Neural crest cell (in vitro differentiated cells): ENCODE measurements at regions not wholly inside any gene's neighbourhood (a gene's known extent, or its start where the extent isn't known, plus 50 kb on each side); places are given as distances from the start of the nearest gene placed in this dataset.

Source experiments
- DNase-seq: peaks from one replicate; pipeline ENCODE4 v3.0.0; 2021; ENCODE audit warnings: low read depth, mixed read lengths, low spot score
- H3K27ac Mint-ChIP-seq: one replicate; pipeline ENCODE4 v1.8.0; 2021; ENCODE audit warnings: mild to moderate bottlenecking, mixed read lengths; ENCODE audit not compliant: unreplicated experiment
- H3K27me3 Mint-ChIP-seq: 2 replicates; pipeline ENCODE4 v1.8.0; 2021; ENCODE audit warnings: low read depth, mild to moderate bottlenecking, mixed read lengths
- H3K36me3 Mint-ChIP-seq: 2 replicates; pipeline ENCODE4 v1.8.0; 2021; ENCODE audit warnings: low read depth, mild to moderate bottlenecking, mixed read lengths
- H3K4me1 Mint-ChIP-seq: 2 replicates; pipeline ENCODE4 v1.8.0; 2021; ENCODE audit warnings: mixed read lengths
- H3K4me3 Mint-ChIP-seq: one replicate; pipeline ENCODE4 v1.8.0; 2021; ENCODE audit warnings: mild to moderate bottlenecking, mixed read lengths
- H3K9me3 Mint-ChIP-seq: 2 replicates; pipeline ENCODE4 v1.8.0; 2021; ENCODE audit warnings: mixed read lengths
- TF ChIP-seq, protein P1 (sequence below): fragments of 200-600 bp; sonication (generic); conservative IDR thresholded peaks from 2 replicates; pipeline ENCODE4 v1.5.0; 2021; ENCODE audit warnings: antibody characterized with exemption, mild to moderate bottlenecking

DNA sequence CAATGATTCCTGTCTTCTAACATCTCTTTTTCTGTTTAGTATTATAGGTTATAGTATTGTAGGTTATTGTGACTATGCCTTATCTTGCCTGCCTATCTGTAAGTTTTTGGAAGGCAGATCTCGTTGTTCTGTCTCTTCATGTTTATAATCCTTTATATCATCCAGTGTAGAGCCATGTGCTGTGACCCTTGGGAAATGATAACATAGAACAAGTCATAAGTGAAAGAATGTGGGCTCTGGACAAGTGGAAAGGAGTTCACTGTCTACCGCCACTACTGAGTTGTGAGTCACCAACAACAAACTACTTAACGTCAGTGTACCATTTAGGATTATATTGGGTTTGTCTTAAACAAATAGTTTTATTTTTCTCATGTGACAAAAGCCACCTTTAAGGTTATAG, 139.3 kb downstream of the LYPLAL1 start:
- Mint-ChIP-seq H3K9me3 (peaks cover 15% of the 10 kb centered on the region), H3K4me1 (no peaks in the 10 kb centered on the region), H3K4me3 (no peak overlapping the region), H3K27me3 (no peaks in the 10 kb centered on the region), H3K27ac (no peak overlapping the region), H3K36me3 (peaks cover 26% of the 10 kb centered on the region)
- TF ChIP-seq, protein P1, sequence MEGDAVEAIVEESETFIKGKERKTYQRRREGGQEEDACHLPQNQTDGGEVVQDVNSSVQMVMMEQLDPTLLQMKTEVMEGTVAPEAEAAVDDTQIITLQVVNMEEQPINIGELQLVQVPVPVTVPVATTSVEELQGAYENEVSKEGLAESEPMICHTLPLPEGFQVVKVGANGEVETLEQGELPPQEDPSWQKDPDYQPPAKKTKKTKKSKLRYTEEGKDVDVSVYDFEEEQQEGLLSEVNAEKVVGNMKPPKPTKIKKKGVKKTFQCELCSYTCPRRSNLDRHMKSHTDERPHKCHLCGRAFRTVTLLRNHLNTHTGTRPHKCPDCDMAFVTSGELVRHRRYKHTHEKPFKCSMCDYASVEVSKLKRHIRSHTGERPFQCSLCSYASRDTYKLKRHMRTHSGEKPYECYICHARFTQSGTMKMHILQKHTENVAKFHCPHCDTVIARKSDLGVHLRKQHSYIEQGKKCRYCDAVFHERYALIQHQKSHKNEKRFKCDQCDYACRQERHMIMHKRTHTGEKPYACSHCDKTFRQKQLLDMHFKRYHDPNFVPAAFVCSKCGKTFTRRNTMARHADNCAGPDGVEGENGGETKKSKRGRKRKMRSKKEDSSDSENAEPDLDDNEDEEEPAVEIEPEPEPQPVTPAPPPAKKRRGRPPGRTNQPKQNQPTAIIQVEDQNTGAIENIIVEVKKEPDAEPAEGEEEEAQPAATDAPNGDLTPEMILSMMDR, result no peak
- DNase-seq, result no peak

DNA sequence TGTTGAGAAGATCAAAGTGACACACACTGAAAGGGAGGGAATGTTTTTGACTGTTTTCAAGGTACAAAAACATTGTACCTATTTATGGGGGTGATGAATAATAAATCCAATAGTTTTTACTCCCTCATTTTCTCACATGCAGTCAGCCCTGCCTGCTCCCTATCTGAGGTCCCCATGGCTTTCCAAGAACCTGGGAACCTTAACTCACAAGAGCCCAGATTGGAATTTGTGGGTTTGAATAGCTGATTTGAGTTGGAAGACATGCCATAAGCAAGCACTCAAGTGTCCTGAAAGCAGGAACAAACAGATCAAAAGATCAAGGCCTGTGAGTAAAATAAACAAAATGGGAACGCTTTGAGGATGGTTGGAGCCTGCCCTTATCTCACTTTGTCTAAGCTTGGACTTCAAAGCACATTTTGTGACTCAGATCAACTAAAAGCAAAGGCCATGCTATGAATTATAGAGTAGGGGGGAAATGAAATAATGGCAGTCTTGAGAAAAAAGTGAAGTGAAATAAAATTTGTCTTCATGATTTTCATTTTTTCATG, 136.6 kb downstream of the LYPLAL1 start:
- Mint-ChIP-seq H3K27me3 (no peaks in the 10 kb centered on the region), H3K4me3 (no peak overlapping the region), H3K36me3 (peaks cover 26% of the 10 kb centered on the region), H3K9me3 (peaks cover 18% of the 10 kb centered on the region), H3K27ac (no peak overlapping the region), H3K4me1 (no peaks in the 10 kb centered on the region)
- DNase-seq, result no peak
- TF ChIP-seq, protein P1, result no peak

DNA sequence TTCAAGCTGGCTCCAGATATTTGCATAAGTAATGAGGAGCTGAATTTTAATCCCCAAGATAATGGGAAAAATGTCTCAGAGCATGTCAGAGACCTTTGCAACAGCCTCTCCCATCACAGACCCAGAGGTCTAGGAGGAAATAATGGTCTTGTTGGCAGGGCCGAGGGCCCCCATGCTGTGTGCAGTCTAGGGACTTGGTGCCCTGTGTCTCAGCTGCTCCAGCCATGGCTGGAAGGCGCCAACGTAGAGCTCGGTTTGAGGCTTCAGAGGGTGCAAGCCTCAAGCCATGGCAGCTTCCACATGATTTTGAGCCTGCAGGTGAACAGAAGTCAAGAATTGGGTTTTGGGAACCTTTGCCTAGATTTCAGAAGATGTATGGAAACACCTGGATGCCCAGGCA, 134.7 kb downstream of the LYPLAL1 start:
- peaks cover 20% of the 10 kb centered on the region for H3K9me3 Mint-ChIP-seq
- H3K27ac Mint-ChIP-seq, result no peak overlapping the region
- H3K36me3 Mint-ChIP-seq, result peaks cover 26% of the 10 kb centered on the region
- TF ChIP-seq, protein P1, result no peak
- DNase-seq, result no peak
- no peaks in the 10 kb centered on the region for H3K4me1 Mint-ChIP-seq
- H3K27me3 Mint-ChIP-seq, result no peaks in the 10 kb centered on the region
- H3K4me3 Mint-ChIP-seq, result no peak overlapping the region

DNA sequence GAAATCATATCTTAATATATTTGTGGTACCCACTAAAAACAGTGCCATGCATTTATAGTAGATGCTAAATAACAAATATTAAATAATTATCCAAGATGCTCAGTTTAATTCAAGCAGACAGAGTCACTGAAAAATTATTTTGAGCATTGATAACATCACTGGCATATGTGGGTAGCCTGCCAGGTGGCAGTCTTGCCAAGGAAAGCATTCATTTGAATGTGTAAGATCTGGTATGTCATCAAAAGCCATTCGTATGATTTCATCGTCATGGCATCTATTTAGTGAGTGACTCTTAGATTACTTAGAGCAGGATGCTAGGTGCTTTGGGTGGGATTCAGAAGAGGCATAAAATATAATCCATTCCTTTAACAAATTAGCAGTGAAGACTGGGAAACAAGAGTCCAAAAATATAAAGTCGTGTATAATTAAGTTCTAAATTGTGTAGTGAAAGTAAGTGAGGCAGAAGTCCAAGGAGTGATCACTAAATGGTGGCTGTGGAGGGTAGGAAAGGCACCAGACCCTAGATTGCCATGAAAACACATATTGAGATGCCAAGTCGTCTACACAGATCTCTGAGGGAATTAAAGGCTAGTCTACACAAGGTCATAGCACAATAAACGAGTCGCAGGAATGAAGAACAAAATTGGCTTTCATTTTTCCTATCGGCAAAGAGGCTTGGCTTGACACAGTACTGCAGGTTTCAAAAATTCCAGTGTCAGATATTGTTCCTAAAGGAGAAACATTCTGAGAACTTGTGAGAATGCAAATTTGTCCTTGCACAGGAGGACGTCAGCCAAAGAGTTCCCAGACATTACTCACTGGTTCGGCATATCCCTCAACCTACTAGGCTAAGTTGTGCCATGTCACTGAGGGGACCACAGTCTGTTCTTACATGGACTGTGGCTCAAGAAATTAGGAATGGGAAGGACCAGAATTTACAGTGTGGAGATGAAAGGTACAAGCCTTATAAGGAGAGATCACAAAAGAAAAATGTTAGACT, 130.8 kb downstream of the LYPLAL1 start:
- DNase-seq, result no peak
- no peaks in the 10 kb centered on the region for H3K4me1 Mint-ChIP-seq
- no peak overlapping the region for H3K4me3 Mint-ChIP-seq

DNA sequence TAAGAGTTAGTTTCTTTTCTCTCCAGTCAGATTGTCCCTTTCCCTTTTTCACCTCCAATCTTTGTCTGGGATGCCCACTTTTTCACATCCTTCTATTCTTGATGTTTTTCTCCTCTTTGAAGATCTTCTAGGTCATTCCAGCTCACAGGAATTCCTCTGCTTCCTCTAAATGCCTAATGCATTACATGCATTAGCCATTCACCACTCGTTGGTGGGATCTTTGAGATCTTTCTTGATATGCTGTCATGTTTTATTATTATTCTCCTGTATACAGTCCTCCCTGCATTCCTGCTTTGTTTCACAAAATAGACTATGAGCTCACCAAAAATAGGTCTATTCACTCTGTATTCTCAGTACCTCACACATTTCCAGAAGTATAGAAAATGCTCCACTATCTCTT, 129.0 kb downstream of the LYPLAL1 start:
- no peak overlapping the region for H3K27ac Mint-ChIP-seq
- TF ChIP-seq, protein P1, result no peak
- H3K4me3 Mint-ChIP-seq, result no peak overlapping the region
- no peak for DNase-seq
- peaks cover 10% of the 10 kb centered on the region for H3K9me3 Mint-ChIP-seq
- H3K27me3 Mint-ChIP-seq, result no peaks in the 10 kb centered on the region
- no peaks in the 10 kb centered on the region for H3K4me1 Mint-ChIP-seq
- H3K36me3 Mint-ChIP-seq, result peaks cover 8% of the 10 kb centered on the region

More for the DNA sequence above, 130.8 kb downstream of the LYPLAL1 start:
- peaks cover 18% of the 10 kb centered on the region for H3K9me3 Mint-ChIP-seq
- no peaks in the 10 kb centered on the region for H3K27me3 Mint-ChIP-seq
- H3K36me3 Mint-ChIP-seq, result peaks cover 15% of the 10 kb centered on the region
- TF ChIP-seq, protein P1, result no peak
- no peak overlapping the region for H3K27ac Mint-ChIP-seq
